Keratinocyte (primary cell): ENCODE measurements at regions not wholly inside any gene's neighbourhood (a gene's known extent, or its start where the extent isn't known, plus 50 kb on each side); places are given as distances from the start of the nearest gene placed in this dataset.

Experiments used
- DNase-seq: peaks from one replicate; pipeline ENCODE4 v3.0.0-alpha.2; 2011; ENCODE audit warnings: low read depth, missing footprints, low spot score
- FAIRE-seq: peaks from 2 replicates; lab custom pipeline; 2011; peaks lifted over from hg19 to GRCh38; lab: Jason Lieb, UNC
- H2AFZ ChIP-seq: 2 replicates; pipeline ENCODE4 v1.6.0; 2012; ENCODE audit warnings: low read length, control low read depth, inconsistent platforms; ENCODE audit not compliant: control insufficient read depth
- H3K27ac ChIP-seq: 2 replicates; pipeline ENCODE4 v1.5.1; 2011; ENCODE audit warnings: low read length; ENCODE audit not compliant: control insufficient read depth, insufficient read depth
- H3K27me3 ChIP-seq: 3 replicates; pipeline ENCODE4 v1.6.0; 2011; ENCODE audit warnings: low read length; ENCODE audit not compliant: control insufficient read depth, insufficient read depth; ENCODE audit errors: extremely low read depth
- H3K36me3 ChIP-seq, 2 experiments: 2 replicates in 1 of 2; 3 replicates in 1 of 2; pipeline ENCODE4 v1.5.1; 2011; ENCODE audit warnings: low read length in 2 of 2, mild to moderate bottlenecking in 1 of 2; ENCODE audit not compliant: control insufficient read depth in 2 of 2, insufficient read depth in 2 of 2; ENCODE audit errors: extremely low read depth in 1 of 2
- H3K4me1 ChIP-seq: 3 replicates; pipeline ENCODE4 v1.5.1; 2011; ENCODE audit warnings: low read length; ENCODE audit not compliant: control insufficient read depth, insufficient read depth; ENCODE audit errors: extremely low read depth
- H3K4me2 ChIP-seq: 3 replicates; pipeline ENCODE4 v1.6.0; 2011; ENCODE audit warnings: low read depth, low read length; ENCODE audit not compliant: control insufficient read depth, insufficient read depth; ENCODE audit errors: extremely low read depth
- H3K4me3 ChIP-seq, 3 experiments: fragments of 200-600 bp in 1 of 3; sonication (generic) in 1 of 3; 2 replicates in 2 of 3; 3 replicates in 1 of 3; pipeline ENCODE4 v1.5.1; 2011 to 2016; ENCODE audit warnings: low read length in 3 of 3, mild to moderate bottlenecking in 3 of 3, control low read depth in 2 of 3, inconsistent platforms in 1 of 3, low read depth in 1 of 3, mixed read lengths in 1 of 3, mixed run types in 1 of 3, moderate library complexity in 1 of 3; ENCODE audit not compliant: control insufficient read depth in 2 of 3, insufficient read depth in 2 of 3; ENCODE audit errors: extremely low read depth in 1 of 3
- H3K79me2 ChIP-seq: 2 replicates; pipeline ENCODE4 v1.6.0; 2012; ENCODE audit warnings: low read length; ENCODE audit not compliant: control insufficient read depth, insufficient read depth
- H3K9ac ChIP-seq: 3 replicates; pipeline ENCODE4 v1.6.0; 2011; ENCODE audit warnings: low read length; ENCODE audit not compliant: control insufficient read depth, insufficient read depth; ENCODE audit errors: extremely low read depth
- H3K9me1 ChIP-seq: 3 replicates; pipeline ENCODE4 v1.6.0; 2011; ENCODE audit warnings: low read length; ENCODE audit not compliant: control insufficient read depth, insufficient read depth; ENCODE audit errors: extremely low read depth
- H3K9me3 ChIP-seq: 2 replicates; pipeline ENCODE4 v1.5.1; 2012; ENCODE audit warnings: low read depth, low read length; ENCODE audit not compliant: control insufficient read depth
- H4K20me1 ChIP-seq: 3 replicates; pipeline ENCODE4 v1.6.0; 2011; ENCODE audit warnings: low read length; ENCODE audit not compliant: control insufficient read depth, insufficient read depth; ENCODE audit errors: extremely low read depth
- CTCF ChIP-seq, 3 experiments: IDR thresholded peaks in 1 of 3; conservative IDR thresholded peaks in 1 of 3; optimal IDR thresholded peaks in 1 of 3; 2 replicates in 2 of 3; 3 replicates in 1 of 3; pipeline versions ENCODE3 to v1.5.1; 2011; ENCODE audit warnings: low read length in 3 of 3, mild to moderate bottlenecking in 3 of 3, moderate library complexity in 2 of 3, control low read depth in 1 of 3, inconsistent platforms in 1 of 3; ENCODE audit not compliant: insufficient read depth in 2 of 3; ENCODE audit errors: extremely low read depth in 1 of 3
- EZH2 ChIP-seq: IDR thresholded peaks from one replicate; pipeline ENCODE4 v1.6.1; 2012; ENCODE audit warnings: inconsistent platforms, mild to moderate bottlenecking, low read length, moderate library complexity
- dilution Hi-C: fragments of 300-500 bp; cut with MboI; formaldehyde crosslinking; loops from one replicate; pipeline ENCODE4 v1.7.0; 2020; ENCODE audit warnings: low sequenced_read_pairs; ENCODE audit not compliant: extremely low pct_ligation_motif_present

DNA sequence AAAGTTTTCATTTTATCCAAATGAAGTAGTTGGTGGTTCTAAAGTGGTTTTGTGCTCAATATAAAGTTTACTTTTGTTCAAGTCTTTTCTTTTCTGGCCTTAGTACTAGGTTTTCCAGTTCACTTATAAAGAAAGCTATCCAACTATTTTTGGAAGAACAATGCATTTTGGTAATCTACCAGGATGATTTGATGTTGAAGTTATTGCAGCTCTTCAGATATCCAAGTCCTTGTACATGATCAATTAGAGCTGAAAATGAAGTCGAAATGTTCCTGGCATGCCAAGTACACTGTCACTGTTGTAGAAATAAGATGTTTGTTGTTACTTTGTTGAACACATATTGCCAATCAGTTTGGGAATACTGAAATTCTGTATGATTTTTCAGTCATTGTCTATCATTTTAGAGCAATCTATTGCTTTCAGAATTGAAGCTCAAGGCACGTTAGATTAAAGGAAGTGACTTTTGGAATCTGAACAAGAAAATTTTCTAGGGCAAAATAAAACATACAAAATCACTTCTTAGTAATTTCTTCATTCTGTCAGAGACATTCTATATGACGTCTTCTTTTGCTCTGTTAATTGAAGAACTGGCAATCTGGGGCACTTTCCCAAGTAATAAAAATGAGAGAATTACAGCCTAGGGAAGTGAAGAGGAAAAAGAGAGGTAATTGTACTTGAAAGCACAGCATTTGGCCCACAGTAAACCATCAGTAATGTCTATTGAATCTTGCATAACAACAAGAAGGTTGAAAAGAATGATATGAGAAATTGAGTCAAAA lies 232.3 kb downstream of the MREG start:
- Histone ChIP-seq H3K4me2 (no peak overlapping the region), H3K9me1 (no peaks in the 10 kb centered on the region), H3K4me3 (no peak overlapping the region), H2AFZ (no peak overlapping the region), H3K9me3 (no peaks in the 10 kb centered on the region), H3K4me1 (no peaks in the 10 kb centered on the region), H4K20me1 (no peaks in the 10 kb centered on the region), H3K27me3 (no peaks in the 10 kb centered on the region), H3K27ac (no peak overlapping the region), H3K79me2 (no peaks in the 10 kb centered on the region), H3K9ac (no peak overlapping the region), H3K36me3 (no peaks in the 10 kb centered on the region)
- no peak for TF ChIP-seq EZH2
- TF ChIP-seq CTCF (optimal IDR thresholded peaks at IDR 0.05 in 1 of 3, IDR thresholded peaks at IDR 0.05 in 1 of 3, conservative IDR thresholded peaks at IDR 0.05 in 1 of 3; ENCODE audit: extremely low read depth in 1 of 3, insufficient read depth in 2 of 3, low read length in 3 of 3), result no peak
- dilution Hi-C loops, result no loop called here
- FAIRE-seq (no peak), DNase-seq (no peak)

DNA sequence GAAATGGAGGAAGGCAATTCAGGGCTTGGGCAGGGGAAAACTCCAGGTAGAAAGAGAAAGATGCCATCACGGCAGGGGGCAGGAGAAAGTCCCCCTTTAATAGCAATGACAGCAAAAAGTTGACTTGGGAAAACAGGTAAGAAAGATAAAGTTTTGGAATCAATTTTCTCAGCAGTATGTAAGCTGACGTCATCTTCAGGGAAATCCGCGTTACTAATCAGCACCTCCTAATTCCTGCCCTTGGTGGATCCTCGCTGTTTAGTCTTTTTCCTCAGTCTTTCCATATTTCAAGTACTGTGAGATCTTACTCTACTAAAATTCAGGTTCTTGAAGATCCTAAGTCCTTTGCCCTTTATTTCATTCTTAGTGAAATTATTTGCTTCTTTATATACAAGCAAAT lies 233.0 kb downstream of the MREG start:
- TF ChIP-seq EZH2 (no peak), CTCF (optimal IDR thresholded peaks at IDR 0.05 in 1 of 3, IDR thresholded peaks at IDR 0.05 in 1 of 3, conservative IDR thresholded peaks at IDR 0.05 in 1 of 3; ENCODE audit: extremely low read depth in 1 of 3, insufficient read depth in 2 of 3, low read length in 3 of 3) (no peak)
- Histone ChIP-seq H4K20me1 (no peaks in the 10 kb centered on the region), H3K9ac (no peak overlapping the region), H3K79me2 (no peaks in the 10 kb centered on the region), H3K4me2 (no peak overlapping the region), H3K4me3 (no peak overlapping the region), H3K27me3 (no peaks in the 10 kb centered on the region), H3K4me1 (no peaks in the 10 kb centered on the region), H3K36me3 (no peaks in the 10 kb centered on the region), H3K27ac (no peak overlapping the region), H2AFZ (no peak overlapping the region), H3K9me3 (no peaks in the 10 kb centered on the region), H3K9me1 (no peaks in the 10 kb centered on the region)
- dilution Hi-C loops, result no loop called here
- DNase-seq (no peak), FAIRE-seq (no peak)
